Ishikawa (cell line): ENCODE measurements at regions not wholly inside any gene's neighbourhood (a gene's known extent, or its start where the extent isn't known, plus 50 kb on each side); places are given as distances from the start of the nearest gene placed in this dataset.

ENCODE experiments used
- EGR1 ChIP-seq: IDR thresholded peaks from 2 replicates; pipeline ENCODE4 v1.6.1; 2012
- EP300 ChIP-seq: IDR thresholded peaks from 2 replicates; pipeline ENCODE4 v1.6.1; 2012; ENCODE audit warnings: borderline replicate concordance
- TF ChIP-seq, protein P1 (sequence below): IDR thresholded peaks from 2 replicates; pipeline ENCODE4 v1.6.1; 2012

DNA sequence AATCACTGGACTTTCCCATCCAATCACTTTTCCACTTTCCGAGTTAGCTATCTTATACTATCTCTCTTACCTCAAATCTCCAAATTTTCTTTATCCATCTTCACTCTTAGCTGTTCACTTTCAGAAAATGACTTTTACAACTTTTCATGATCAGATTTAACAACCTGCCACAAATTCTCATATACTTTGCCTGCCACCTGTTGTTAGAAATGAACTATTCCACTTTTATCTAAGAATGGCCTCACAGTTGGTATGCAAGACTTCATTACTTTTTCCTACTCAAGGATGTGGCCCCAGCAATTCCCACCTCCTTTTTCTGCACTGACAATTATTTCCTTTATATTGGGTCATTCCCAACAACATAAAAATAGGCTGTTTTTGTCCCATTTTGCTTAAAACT, 93.6 kb upstream of the DEPDC1 start:
- no peak for TF ChIP-seq EP300
- TF ChIP-seq, protein P1, sequence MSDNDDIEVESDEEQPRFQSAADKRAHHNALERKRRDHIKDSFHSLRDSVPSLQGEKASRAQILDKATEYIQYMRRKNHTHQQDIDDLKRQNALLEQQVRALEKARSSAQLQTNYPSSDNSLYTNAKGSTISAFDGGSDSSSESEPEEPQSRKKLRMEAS, result no peak
- no peak for TF ChIP-seq EGR1
